Left hindlimb (tissue), 1 donor: ENCODE measurements at regions not wholly inside any gene's neighbourhood (a gene's known extent, or its start where the extent isn't known, plus 50 kb on each side); places are given as distances from the start of the nearest gene placed in this dataset.
"Not testable (repeated sequence)": the region's sequence is repeated elsewhere in the genome, so short reads cannot be mapped to it uniquely, and the experiment has no call there.

Source experiments
- DNase-seq: peaks from one replicate; pipeline ENCODE4 v3.0.0-alpha.2; 2018

DNA sequence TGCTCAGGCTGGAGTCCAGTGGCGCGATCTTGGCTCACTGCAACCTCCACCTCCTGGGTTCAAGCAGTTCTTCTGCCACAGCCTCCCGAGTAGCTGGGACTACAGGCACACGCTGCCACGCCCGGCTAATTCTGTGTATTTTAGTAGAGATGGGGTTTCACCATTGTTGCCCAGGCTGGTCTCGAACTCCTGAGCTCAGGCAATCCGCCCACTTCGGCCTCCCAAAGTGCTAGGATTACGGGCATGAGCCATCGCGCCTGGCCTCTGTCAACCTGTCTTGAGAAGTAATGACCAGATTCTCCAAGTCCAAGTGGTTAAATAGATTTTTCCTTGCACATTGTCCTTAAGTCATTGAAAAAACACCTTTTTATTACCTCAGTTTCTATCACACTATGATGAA, 283.7 kb downstream of the KCNJ2 start:
- DNase-seq = not testable (repeated sequence)

DNA sequence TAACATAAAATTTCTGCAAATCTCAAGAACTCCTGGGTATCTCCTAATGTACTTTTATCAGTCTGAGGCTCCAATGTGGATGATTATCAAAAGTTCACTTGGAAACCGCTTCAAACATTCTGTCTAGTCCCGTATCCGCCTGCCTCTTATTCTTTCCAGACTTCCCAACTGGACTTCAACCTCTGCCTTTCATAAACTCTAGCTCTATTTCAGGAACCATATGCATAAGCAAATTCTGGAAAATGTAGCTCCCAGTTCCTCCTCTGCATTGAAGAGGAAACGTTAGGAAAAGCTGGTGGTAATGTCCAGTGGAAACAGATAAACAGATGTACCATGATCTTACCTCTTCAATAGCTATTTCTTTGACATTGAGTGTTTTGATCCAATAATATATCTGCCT, 285.0 kb downstream of the KCNJ2 start:
- DNase-seq = no peak

DNA sequence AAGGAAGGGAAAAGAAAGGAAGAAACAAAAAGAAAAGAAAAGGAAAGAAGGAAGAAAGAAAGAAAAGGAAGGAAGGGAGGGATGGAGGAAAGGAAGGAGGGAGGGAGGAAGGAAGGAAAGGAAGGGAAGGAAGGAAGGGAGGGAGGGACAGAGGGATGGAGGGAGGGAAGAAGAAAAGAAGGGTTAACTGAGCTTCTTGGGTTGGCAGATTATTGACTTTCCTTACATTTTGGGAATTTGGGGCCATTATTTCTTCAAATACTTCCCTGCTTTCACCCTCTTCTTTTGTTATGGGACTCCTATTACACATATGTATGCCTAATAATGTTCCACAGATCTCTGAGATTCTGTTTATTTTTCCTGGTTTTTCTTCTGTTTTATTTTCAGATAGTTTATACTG, 285.6 kb downstream of the KCNJ2 start:
- DNase-seq = no peak

DNA sequence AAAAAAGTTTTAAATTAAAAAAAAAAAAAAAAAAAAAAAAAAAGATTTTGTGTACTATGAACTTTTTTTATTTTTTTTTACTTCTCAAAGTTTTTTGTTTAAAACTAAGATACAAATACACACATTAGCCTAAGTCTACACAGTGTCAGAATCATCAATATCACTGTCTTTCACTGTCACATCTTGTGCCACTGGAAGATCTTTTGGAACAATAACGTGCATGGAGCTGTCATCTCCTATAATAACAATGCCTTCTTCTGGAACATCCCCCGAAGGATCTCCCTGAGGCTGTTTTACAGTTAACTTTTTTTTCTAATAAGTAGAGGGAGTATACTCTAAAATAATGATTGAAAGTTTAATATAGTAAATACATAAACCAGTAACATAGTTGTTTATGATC, 295.7 kb downstream of the KCNJ2 start:
- DNase-seq = no peak

DNA sequence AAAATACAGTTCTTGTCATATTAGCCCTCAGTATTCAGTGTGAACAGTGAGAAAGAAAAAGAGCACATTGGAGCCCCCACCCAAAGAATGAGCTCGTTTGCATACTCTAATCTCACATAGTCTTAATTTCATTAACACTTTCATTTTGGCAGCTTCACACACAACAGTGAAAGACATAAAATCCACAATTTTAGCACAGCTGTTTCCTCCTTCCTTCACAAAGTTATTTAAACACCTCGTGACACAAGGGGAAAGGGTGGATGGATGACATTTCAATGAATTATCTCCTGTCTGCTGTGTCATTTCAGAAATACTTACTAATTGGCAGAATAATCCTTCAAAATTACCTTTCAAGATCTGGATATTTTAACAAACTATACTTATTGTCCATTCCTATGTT, 299.3 kb downstream of the KCNJ2 start:
- no peak for DNase-seq

- DNase-seq = no peak
Measured at GRCh38 chr17:70473049-70473448, 303.7 kb downstream of the KCNJ2 start.

DNA sequence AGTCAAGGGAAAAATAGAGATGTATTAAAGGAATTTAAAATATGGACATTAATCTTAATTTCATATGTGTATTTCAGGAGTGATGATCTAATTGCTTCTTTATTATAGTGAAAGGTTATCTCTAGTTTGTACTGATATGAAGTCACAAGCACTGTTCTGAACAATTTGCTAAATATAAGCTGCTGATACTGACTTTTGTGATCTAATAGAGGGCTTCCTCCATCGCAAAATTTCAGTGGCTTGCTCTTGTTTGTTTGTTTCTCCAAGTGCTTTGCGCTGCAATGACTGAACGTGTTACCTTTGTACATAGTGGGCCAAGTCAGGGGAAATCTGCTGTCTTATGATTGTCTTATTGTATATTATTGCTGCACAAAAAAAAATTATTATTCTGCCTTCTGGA, 307.0 kb downstream of the KCNJ2 start:
- no peak for DNase-seq

- DNase-seq = no peak
Measured at GRCh38 chr17:70478902-70479301, 309.6 kb downstream of the KCNJ2 start.

GRCh38 chr17:70479779-70480178, 310.4 kb downstream of the KCNJ2 start:
- no peak for DNase-seq

- DNase-seq = no peak
Measured at GRCh38 chr17:70483624-70484023, 314.3 kb downstream of the KCNJ2 start.

GRCh38 chr17:70484050-70484449, 314.7 kb downstream of the KCNJ2 start:
- no peak for DNase-seq

DNA sequence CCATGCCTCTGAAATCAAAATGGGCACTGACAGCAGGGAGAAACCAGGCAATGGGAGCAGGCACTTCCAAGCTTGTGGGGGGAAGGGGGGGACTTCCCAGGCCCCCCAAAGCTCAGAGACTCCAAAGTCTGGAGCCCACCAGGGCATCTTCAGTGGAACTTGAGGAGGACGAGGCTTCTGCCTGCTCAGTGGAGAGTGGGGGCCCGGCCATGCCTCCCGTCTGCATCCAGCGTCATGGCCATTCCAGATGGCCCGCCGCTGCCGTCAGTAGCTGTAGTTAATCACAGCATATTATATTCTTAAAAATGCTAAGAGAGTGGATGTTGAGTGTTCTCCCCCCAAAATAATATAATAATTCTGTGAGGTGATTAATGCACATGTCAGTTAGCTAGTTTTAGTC, 315.2 kb downstream of the KCNJ2 start:
- DNase-seq = no peak

DNA sequence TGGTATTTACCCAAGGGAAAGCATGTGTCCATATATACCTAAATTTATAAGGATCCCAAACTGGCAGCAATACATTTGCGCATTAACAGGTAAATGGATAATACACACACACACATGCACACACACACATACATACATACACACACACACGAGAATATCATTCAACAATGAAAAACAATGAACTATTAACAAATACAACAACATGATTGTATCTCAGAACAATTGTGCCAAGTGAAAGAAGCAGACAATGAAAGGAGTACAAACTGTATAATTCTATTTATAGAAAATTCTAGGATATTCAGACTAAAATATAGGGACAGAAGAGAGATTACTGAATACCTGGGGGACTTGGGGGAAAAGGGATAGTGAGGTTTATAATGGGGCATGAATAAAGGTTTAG, 323.0 kb downstream of the KCNJ2 start:
- DNase-seq = no peak

DNA sequence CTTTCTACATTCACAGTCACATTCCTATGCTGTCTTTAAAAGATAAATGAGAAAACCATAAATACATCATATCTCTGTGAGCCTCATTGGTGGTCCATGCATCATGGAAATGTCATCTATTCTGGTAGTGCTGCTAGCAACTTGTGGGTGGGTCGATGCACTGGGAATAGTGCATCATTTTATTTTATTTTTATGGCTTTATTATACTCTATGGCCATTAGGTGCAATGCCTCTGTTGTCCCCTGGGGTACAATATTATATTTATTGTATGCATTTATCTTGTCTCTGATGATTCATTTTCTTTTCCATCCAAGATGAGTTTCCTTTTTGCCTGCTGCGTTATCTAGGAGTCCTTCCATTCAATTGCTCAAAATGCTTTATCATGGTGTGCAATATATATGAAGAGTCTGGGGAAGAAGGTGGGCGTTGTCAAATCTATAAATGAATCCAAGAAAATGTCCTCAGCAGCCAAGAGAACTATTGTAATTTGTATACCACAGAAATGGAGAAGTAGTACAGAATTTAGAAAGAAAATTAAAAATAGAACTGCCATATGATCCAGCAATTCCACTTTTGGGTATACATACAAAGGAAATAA, 324.0 kb downstream of the KCNJ2 start:
- no peak for DNase-seq

GRCh38 chr17:70498631-70499030, 329.3 kb downstream of the KCNJ2 start:
- no peak for DNase-seq

GRCh38 chr17:70499067-70499786, 329.9 kb downstream of the KCNJ2 start:
- DNase-seq = no peak

- no peak for DNase-seq
Measured at GRCh38 chr17:70503449-70503848, 334.1 kb downstream of the KCNJ2 start.

- DNase-seq = no peak
Measured at GRCh38 chr17:70510288-70510687, 341.0 kb downstream of the KCNJ2 start.

DNA sequence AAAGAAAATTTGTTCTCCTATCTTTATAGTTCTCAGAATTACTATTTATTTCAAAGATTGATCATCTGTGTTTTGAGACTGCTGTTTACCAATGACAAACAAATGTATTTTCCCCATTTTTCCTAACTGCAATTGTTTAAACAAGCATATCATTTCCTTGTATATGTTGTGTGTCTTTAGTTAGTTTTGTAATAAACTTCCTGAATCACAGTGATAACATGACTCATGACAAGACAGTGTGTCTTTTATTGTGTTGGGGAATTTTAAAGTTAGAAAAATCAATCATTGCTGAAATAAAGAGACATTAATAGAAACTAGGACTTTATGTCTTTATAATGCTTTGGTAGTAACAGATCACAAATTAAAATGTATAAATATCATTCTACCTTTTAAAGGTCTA, 348.5 kb downstream of the KCNJ2 start:
- no peak for DNase-seq

DNA sequence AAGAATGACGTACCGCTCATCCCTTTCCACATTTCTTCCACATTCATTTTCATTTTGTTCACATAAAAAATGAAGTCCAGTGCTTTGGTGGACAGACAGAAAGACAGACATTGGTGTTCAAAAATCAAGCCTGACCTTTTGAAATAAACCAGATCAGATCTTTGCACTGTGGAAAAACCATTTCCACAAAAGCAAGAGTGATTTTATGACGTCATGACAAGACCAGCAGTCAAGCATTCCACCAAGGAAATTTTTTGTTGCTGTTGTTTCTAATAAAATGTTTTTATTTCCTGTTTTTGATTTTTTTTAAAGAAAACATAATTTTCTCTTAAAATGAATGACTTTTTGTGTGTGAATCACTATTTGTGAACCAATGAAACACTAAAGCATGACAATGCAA, 350.0 kb downstream of the KCNJ2 start:
- no peak for DNase-seq

GRCh38 chr17:70520447-70520846, 351.1 kb downstream of the KCNJ2 start:
- DNase-seq = no peak

DNA sequence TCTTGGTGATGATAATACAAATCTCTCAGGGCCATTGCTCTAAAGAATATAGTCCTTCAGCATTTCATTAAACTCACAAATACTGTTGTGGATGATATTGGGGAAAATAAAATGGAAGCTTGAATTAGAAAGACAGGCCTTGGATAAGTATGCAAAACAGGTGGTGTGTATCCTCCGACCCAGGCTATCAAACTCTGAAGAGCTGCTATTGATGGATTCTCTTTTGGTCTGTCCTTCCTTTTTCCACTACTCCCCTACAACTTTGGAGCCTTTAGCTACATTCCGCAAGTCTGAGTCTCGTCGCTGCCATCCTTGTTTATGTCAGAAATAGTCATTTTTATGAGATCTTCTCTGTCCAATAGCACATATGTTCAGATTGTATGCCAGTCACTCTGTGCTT, 351.6 kb downstream of the KCNJ2 start:
- no peak for DNase-seq

DNA sequence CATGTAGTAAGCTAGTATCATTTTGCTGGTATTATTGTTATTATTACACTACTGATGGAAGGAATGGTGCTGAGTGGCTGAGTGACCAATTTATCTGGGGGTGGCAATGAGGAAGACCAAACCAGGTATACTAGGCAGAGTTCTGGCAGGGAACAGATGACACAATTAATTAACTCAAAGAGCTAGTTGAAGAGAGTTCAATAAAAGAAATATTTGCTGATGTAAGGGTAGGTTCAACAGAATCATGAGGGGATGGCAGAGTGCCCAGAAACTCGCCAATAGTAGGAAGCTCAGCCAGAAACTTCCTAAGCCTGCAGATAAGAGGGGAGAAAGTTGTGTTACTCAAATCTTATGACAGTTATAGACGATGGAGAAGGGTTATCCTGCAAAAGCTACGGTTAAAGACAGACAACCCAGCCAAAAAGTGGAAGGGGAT, 352.5 kb downstream of the KCNJ2 start:
- DNase-seq = no peak

DNA sequence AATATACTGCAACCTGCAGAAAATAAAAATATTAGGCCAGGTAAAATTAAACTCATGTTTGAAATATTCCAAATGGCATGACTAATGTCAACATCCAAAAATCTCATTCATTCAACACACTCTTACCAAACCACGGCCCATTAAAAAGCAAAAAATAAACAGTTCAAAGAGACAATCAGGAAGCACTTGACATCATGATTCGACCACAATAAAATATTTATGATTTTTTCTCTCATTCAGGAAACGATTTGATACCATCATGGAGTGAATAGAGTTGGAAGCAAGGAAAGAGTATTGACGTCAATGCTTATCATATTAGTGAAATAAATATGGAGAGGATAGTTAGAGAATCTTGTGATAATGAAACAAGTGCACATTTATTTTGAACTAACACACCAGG, 354.1 kb downstream of the KCNJ2 start:
- DNase-seq = no peak

DNA sequence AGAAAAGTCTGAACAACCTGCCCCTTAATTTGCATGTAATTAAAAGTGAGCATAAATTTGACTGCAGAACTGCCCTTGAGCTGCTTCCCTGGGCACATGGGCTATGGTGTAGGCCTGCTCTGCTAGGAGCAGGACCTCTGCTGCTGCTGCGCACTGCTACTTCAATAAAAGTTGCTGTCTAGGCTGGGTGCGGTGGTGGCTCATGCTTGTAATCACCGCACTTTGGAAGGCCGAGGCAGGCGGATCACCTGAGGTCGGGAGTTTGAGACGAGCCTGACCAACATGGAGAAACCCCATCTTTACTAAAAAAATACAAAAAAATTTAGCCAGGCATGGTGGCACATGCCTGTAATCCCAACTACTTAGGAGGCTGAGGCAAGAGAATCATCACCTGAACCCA, 355.7 kb downstream of the KCNJ2 start:
- DNase-seq = not testable (repeated sequence)
